Astrocyte (in vitro differentiated cells and primary cell): ENCODE measurements at regions not wholly inside any gene's neighbourhood (a gene's known extent, or its start where the extent isn't known, plus 50 kb on each side); places are given as distances from the start of the nearest gene placed in this dataset.

ENCODE experiments used
- EZH2 ChIP-seq: IDR thresholded peaks from 2 replicates; pipeline ENCODE4 v1.6.1; 2012; ENCODE audit warnings: mild to moderate bottlenecking, low read length, inconsistent platforms; ENCODE audit not compliant: insufficient read depth
- TF ChIP-seq, protein P1 (sequence below): IDR thresholded peaks from 2 replicates; pipeline ENCODE4 v1.5.1; 2011; ENCODE audit warnings: low read depth, mild to moderate bottlenecking, inconsistent platforms, low read length, moderate library complexity; ENCODE audit not compliant: insufficient read depth

DNA sequence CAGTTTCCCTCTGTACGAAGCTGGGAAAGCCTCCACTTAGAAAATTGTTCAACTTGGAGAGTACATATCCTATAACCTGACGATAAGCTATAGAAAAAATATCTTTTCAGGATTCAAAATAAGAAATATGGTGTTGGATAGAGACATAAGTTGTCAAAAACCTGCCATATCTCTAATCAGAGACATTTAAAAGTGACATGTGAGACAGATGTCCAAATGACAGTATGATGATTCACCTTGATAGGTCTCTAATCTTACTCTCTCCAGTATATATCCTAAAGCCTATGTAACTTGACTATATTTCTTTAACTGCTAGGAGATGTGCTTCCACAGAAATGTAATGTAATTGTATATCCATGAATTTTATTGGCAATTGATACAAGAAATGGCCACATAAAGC is 932.4 kb upstream of the MAN1A1 start:
- TF ChIP-seq, protein P1, sequence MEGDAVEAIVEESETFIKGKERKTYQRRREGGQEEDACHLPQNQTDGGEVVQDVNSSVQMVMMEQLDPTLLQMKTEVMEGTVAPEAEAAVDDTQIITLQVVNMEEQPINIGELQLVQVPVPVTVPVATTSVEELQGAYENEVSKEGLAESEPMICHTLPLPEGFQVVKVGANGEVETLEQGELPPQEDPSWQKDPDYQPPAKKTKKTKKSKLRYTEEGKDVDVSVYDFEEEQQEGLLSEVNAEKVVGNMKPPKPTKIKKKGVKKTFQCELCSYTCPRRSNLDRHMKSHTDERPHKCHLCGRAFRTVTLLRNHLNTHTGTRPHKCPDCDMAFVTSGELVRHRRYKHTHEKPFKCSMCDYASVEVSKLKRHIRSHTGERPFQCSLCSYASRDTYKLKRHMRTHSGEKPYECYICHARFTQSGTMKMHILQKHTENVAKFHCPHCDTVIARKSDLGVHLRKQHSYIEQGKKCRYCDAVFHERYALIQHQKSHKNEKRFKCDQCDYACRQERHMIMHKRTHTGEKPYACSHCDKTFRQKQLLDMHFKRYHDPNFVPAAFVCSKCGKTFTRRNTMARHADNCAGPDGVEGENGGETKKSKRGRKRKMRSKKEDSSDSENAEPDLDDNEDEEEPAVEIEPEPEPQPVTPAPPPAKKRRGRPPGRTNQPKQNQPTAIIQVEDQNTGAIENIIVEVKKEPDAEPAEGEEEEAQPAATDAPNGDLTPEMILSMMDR = no peak
- no peak for TF ChIP-seq EZH2
